ENCODE measurements at regions not wholly inside any gene's neighbourhood (a gene's known extent, or its start where the extent isn't known, plus 50 kb on each side); places are given as distances from the start of the nearest gene placed in this dataset.
"Not testable (repeated sequence)": the region's sequence is repeated elsewhere in the genome, so short reads cannot be mapped to it uniquely, and the experiment has no call there.

GRCh38 chr4:183044924-183045640 is 54.0 kb upstream of the WWC2 start:
- not testable (repeated sequence) for DNase-seq

- DNase-seq = no peak
Measured at GRCh38 chr4:183038436-183038835, 60.6 kb upstream of the WWC2 start.

GRCh38 chr4:183035726-183036415 is 63.2 kb upstream of the WWC2 start:
- no peak for DNase-seq

GRCh38 chr4:183035256-183035655 is 63.8 kb upstream of the WWC2 start:
- no peak for DNase-seq

- no peak for DNase-seq
Measured at GRCh38 chr4:183030823-183031222, 68.2 kb upstream of the WWC2 start.

GRCh38 chr4:183030309-183030708 is 68.7 kb upstream of the WWC2 start:
- DNase-seq = no peak

- DNase-seq = no peak
Measured at GRCh38 chr4:183029365-183029764, 69.7 kb upstream of the WWC2 start.

- DNase-seq = no peak
Measured at GRCh38 chr4:183026701-183027100, 72.4 kb upstream of the WWC2 start.

GRCh38 chr4:183022617-183023016 is 76.4 kb upstream of the WWC2 start:
- DNase-seq = no peak

GRCh38 chr4:183017962-183018361 is 81.1 kb upstream of the WWC2 start:
- no peak for DNase-seq

GRCh38 chr4:183014361-183015084 is 84.5 kb upstream of the WWC2 start:
- DNase-seq = no peak

GRCh38 chr4:183013730-183014002 is 85.4 kb upstream of the WWC2 start:
- no peak for DNase-seq

- DNase-seq = no peak
Measured at GRCh38 chr4:183012879-183013729, 86.0 kb upstream of the WWC2 start.

GRCh38 chr4:183011213-183011907 is 87.7 kb upstream of the WWC2 start:
- DNase-seq = no peak

GRCh38 chr4:183008492-183008891 is 90.6 kb upstream of the WWC2 start:
- DNase-seq = no peak

- not testable (repeated sequence) for DNase-seq
Measured at GRCh38 chr4:183004370-183004769, 87.2 kb upstream of the DCTD start.

GRCh38 chr4:182994171-182994570 is 77.0 kb upstream of the DCTD start:
- no peak for DNase-seq

- DNase-seq = no peak
Measured at GRCh38 chr4:182978152-182978827, 61.1 kb upstream of the DCTD start.

- DNase-seq = peak; percentile 62
Measured at GRCh38 chr4:182975806-182976205, 58.6 kb upstream of the DCTD start.

GRCh38 chr4:182973941-182974340 is 56.8 kb upstream of the DCTD start:
- no peak for DNase-seq

- no peak for DNase-seq
Measured at GRCh38 chr4:182973511-182973911, 56.3 kb upstream of the DCTD start.

- no peak for DNase-seq
Measured at GRCh38 chr4:182971702-182972101, 54.5 kb upstream of the DCTD start.

All from MV-4-11 (cell line).